GM23338 (cell line): ENCODE measurements at regions not wholly inside any gene's neighbourhood (a gene's known extent, or its start where the extent isn't known, plus 50 kb on each side); places are given as distances from the start of the nearest gene placed in this dataset.

ENCODE experiments used
- ATAC-seq: fragments of 200-7000 bp; cut with Tn5 transposase; 3 replicates; pipeline ENCODE4 v1.9.1; 2020
- DNase-seq: peaks from one replicate; pipeline ENCODE4 v3.0.0-alpha.2; 2015; ENCODE audit warnings: low spot score
- H2AFZ ChIP-seq: fragments of 200-600 bp; sonication (generic); 2 replicates; pipeline ENCODE4 v1.8.0; 2016; ENCODE audit warnings: antibody characterized with exemption, mild to moderate bottlenecking, moderate library complexity
- H3F3A ChIP-seq: fragments of 200-600 bp; sonication (generic); replicated peaks from 2 replicates; pipeline ENCODE4 v1.8.0; 2017; ENCODE audit warnings: antibody characterized with exemption, mixed run types, low read depth
- H3K27ac ChIP-seq: fragments of 200-600 bp; sonication (generic); 2 replicates; pipeline ENCODE4 v1.6.1; 2016; ENCODE audit warnings: low read depth
- H3K27me3 ChIP-seq: fragments of 200-600 bp; sonication (generic); 2 replicates; pipeline ENCODE4 v1.8.0; 2016; ENCODE audit warnings: mild to moderate bottlenecking, mixed run types, moderate library complexity; ENCODE audit not compliant: insufficient read depth
- H3K36me3 ChIP-seq: fragments of 200-600 bp; sonication (generic); 2 replicates; pipeline ENCODE4 v1.8.0; 2016; ENCODE audit warnings: mild to moderate bottlenecking; ENCODE audit not compliant: insufficient read depth
- H3K4me1 ChIP-seq: fragments of 200-600 bp; sonication (generic); 2 replicates; pipeline ENCODE4 v1.8.0; 2016; ENCODE audit warnings: mild to moderate bottlenecking, moderate library complexity; ENCODE audit not compliant: insufficient read depth
- H3K4me2 ChIP-seq: fragments of 200-600 bp; sonication (generic); 2 replicates; pipeline ENCODE4 v1.7.1; 2017; ENCODE audit warnings: mixed run types
- H3K4me3 ChIP-seq: fragments of 200-600 bp; sonication (generic); 2 replicates; pipeline ENCODE4 v1.6.1; 2016; ENCODE audit warnings: mixed run types
- H3K79me2 ChIP-seq: fragments of 200-600 bp; sonication (generic); replicated peaks from 2 replicates; pipeline ENCODE4 v1.8.0; 2017; ENCODE audit warnings: mild to moderate bottlenecking; ENCODE audit not compliant: insufficient read depth
- H3K9me2 ChIP-seq: fragments of 200-600 bp; sonication (generic); 2 replicates; pipeline ENCODE4 v1.8.0; 2017; ENCODE audit not compliant: insufficient read depth
- H4K20me1 ChIP-seq: fragments of 200-600 bp; sonication (generic); replicated peaks from 2 replicates; pipeline ENCODE4 v1.8.0; 2017; ENCODE audit warnings: mild to moderate bottlenecking; ENCODE audit not compliant: insufficient read depth
- H3K27ac Mint-ChIP-seq: 2 replicates; pipeline ENCODE4 v1.8.0; 2020; ENCODE audit warnings: inconsistent platforms, mild to moderate bottlenecking, moderate library complexity, mixed read lengths
- H3K27me3 Mint-ChIP-seq: 3 replicates; pipeline ENCODE4 v1.8.0; 2022; ENCODE audit warnings: low read depth, mild to moderate bottlenecking, moderate library complexity, mixed read lengths, inconsistent platforms; ENCODE audit not compliant: insufficient read depth, poor library complexity
- H3K36me3 Mint-ChIP-seq: 3 replicates; pipeline ENCODE4 v1.8.0; 2021; ENCODE audit warnings: low read depth, mild to moderate bottlenecking, inconsistent platforms, moderate library complexity, mixed read lengths
- H3K4me1 Mint-ChIP-seq: 3 replicates; pipeline ENCODE4 v1.8.0; 2020; ENCODE audit warnings: mild to moderate bottlenecking, inconsistent platforms, mixed read lengths
- H3K4me3 Mint-ChIP-seq: 3 replicates; pipeline ENCODE4 v1.8.0; 2021; ENCODE audit warnings: moderate library complexity, mild to moderate bottlenecking, inconsistent platforms, mixed read lengths
- H3K9me3 Mint-ChIP-seq: 3 replicates; pipeline ENCODE4 v1.8.0; 2020; ENCODE audit warnings: moderate library complexity, mild to moderate bottlenecking, inconsistent platforms, mixed read lengths
- CREB1 ChIP-seq: fragments of 250-450 bp; sonication (Bioruptor Pico); IDR thresholded peaks from 2 replicates; pipeline ENCODE4 v1.5.0; 2020; ENCODE audit warnings: low read depth, mild to moderate bottlenecking, moderate library complexity
- EZH2 ChIP-seq: fragments of 200-600 bp; sonication (generic); IDR thresholded peaks from one replicate; pipeline ENCODE4 v1.8.0; 2017; ENCODE audit warnings: antibody characterized with exemption, mild to moderate bottlenecking, low read depth; ENCODE audit not compliant: unreplicated experiment
- EZH2phosphoT487 ChIP-seq: fragments of 200-600 bp; sonication (generic); IDR thresholded peaks from one replicate; pipeline ENCODE4 v1.8.1; 2018; ENCODE audit warnings: antibody characterized with exemption; ENCODE audit not compliant: unreplicated experiment
- JUNB ChIP-seq: IDR thresholded peaks from one replicate; pipeline ENCODE4 v1.6.1; 2016; ENCODE audit warnings: antibody characterized with exemption; ENCODE audit not compliant: unreplicated experiment
- NANOG ChIP-seq: IDR thresholded peaks from 2 replicates; pipeline ENCODE4 v1.6.1; 2016; ENCODE audit warnings: antibody characterized with exemption, borderline replicate concordance
- POLR2AphosphoS5 ChIP-seq: IDR thresholded peaks from 2 replicates; pipeline ENCODE4 v1.6.1; 2016; ENCODE audit warnings: antibody characterized with exemption, low read depth
- REST ChIP-seq: IDR thresholded peaks from one replicate; pipeline ENCODE4 v1.6.1; 2018; ENCODE audit warnings: antibody characterized with exemption; ENCODE audit not compliant: unreplicated experiment
- STAT1 ChIP-seq: IDR thresholded peaks from one replicate; pipeline ENCODE4 v1.6.1; 2016; ENCODE audit warnings: antibody characterized with exemption; ENCODE audit not compliant: unreplicated experiment
- ZNF114 ChIP-seq: fragments of 250-450 bp; sonication (Bioruptor Pico); IDR thresholded peaks from 2 replicates; pipeline ENCODE4 v1.5.0; 2020; ENCODE audit warnings: mild to moderate bottlenecking, moderate library complexity
- ZNF331 ChIP-seq: fragments of 250-450 bp; sonication (Bioruptor Pico); IDR thresholded peaks from 2 replicates; pipeline ENCODE4 v1.5.0; 2020; ENCODE audit warnings: low read depth, mild to moderate bottlenecking, moderate library complexity
- TF ChIP-seq, protein P1 (sequence below): IDR thresholded peaks from 2 replicates; pipeline ENCODE4 v1.6.1; 2016; ENCODE audit warnings: antibody characterized with exemption

- TF ChIP-seq NANOG: no peak
- TF ChIP-seq REST: no peak
- no peak for TF ChIP-seq ZNF331 (CRISPR knock-in tag)
- no peak for TF ChIP-seq POLR2AphosphoS5
- no peak for TF ChIP-seq STAT1
- TF ChIP-seq ZNF114 (CRISPR knock-in tag): no peak
- TF ChIP-seq EZH2: no peak
- TF ChIP-seq, protein P1, sequence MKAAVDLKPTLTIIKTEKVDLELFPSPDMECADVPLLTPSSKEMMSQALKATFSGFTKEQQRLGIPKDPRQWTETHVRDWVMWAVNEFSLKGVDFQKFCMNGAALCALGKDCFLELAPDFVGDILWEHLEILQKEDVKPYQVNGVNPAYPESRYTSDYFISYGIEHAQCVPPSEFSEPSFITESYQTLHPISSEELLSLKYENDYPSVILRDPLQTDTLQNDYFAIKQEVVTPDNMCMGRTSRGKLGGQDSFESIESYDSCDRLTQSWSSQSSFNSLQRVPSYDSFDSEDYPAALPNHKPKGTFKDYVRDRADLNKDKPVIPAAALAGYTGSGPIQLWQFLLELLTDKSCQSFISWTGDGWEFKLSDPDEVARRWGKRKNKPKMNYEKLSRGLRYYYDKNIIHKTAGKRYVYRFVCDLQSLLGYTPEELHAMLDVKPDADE: no peak
- TF ChIP-seq JUNB: no peak
- TF ChIP-seq EZH2phosphoT487: no peak
Measured at GRCh38 chr2:2688254-2688653, 357.2 kb upstream of the MYT1L start (continued).

DNA sequence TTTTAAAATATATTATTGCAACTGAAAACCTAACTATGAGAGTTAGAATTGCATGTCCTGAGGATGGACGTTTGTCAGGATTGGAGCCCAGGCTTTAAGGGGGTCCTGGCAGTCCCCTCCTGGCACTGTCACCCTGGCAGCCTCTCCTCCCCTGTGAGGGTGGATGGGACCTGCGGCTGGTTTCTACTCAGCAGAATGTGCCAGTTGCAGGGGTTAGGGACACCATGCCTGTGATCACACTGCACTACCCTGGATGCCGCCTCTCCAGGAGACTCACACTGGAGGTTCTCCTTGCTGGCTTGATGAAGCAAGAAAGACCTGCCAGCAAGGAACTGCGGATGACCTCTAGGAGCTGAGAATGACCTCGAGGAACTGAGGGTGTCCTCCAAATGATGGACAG lies 356.7 kb upstream of the MYT1L start:
- Histone ChIP-seq H3K4me3 (no peak overlapping the region), H2AFZ (no peak overlapping the region), H4K20me1 (no peaks in the 10 kb centered on the region), H3K9me2 (no peaks in the 10 kb centered on the region), H3K4me1 (no peaks in the 10 kb centered on the region), H3F3A (no peaks in the 10 kb centered on the region), H3K27me3 (no peaks in the 10 kb centered on the region), H3K36me3 (no peaks in the 10 kb centered on the region), H3K27ac (no peak overlapping the region), H3K79me2 (no peaks in the 10 kb centered on the region), H3K4me2 (no peak overlapping the region)
- no peaks in the 10 kb centered on the region for H3K36me3 Mint-ChIP-seq
- H3K9me3 Mint-ChIP-seq: no peaks in the 10 kb centered on the region; the same call in 2 of the 3 replicates
- no peak overlapping the region for H3K27ac Mint-ChIP-seq
- ATAC-seq: no peak
- peaks cover 12% of the 10 kb centered on the region for H3K27me3 Mint-ChIP-seq
- DNase-seq: no peak
- TF ChIP-seq STAT1 (no peak), ZNF114 (CRISPR knock-in tag) (no peak), EZH2 (no peak)
- H3K4me1 Mint-ChIP-seq: peaks cover 10% of the 10 kb centered on the region
- H3K4me3 Mint-ChIP-seq: no peak overlapping the region

DNA sequence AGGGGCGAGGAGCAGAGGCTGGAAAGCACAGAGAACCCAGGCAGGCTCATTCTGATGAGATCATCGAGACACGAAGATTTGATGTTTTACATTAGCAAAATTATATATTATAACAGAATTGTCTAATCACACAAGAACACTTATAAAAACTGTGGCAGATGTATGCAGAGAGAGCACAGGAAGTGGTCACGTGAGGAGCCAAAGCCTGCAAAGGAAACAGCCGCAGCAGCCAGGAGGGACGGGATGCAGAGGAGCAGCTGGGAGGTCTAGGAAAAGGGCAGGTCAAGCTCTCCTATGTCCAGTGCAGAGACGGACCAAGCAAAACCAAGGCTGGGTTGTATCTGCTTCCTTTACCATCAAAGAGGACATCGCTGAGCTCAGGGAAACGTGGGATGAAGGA lies 355.1 kb upstream of the MYT1L start:
- Histone ChIP-seq H3K79me2 (no peaks in the 10 kb centered on the region), H3K4me1 (peaks cover 8% of the 10 kb centered on the region), H3K27me3 (no peaks in the 10 kb centered on the region), H2AFZ (0 out of 2 replicates have a peak overlapping the region, but pooled peaks have one; percentile 52), H3F3A (no peaks in the 10 kb centered on the region), H3K9me2 (no peaks in the 10 kb centered on the region), H4K20me1 (no peaks in the 10 kb centered on the region), H3K27ac (no peak overlapping the region), H3K4me2 (no peak overlapping the region), H3K4me3 (no peak overlapping the region), H3K36me3 (no peaks in the 10 kb centered on the region)
- Mint-ChIP-seq H3K27me3 (peaks cover 13% of the 10 kb centered on the region), H3K27ac (no peak overlapping the region), H3K4me1 (peaks cover 26% of the 10 kb centered on the region), H3K36me3 (no peaks in the 10 kb centered on the region), H3K4me3 (no peak overlapping the region), H3K9me3 (no peaks in the 10 kb centered on the region; the same call in 2 of the 3 replicates)
- no peak for TF ChIP-seq REST
- TF ChIP-seq EZH2: no peak
- TF ChIP-seq STAT1: no peak
- no peak for TF ChIP-seq CREB1 (CRISPR knock-in tag)
- TF ChIP-seq EZH2phosphoT487: no peak
- TF ChIP-seq, protein P1: no peak
- ATAC-seq: no peak
- no peak for DNase-seq
